LHCN-M2 (cell line): ENCODE measurements at regions not wholly inside any gene's neighbourhood (a gene's known extent, or its start where the extent isn't known, plus 50 kb on each side); places are given as distances from the start of the nearest gene placed in this dataset.
"Not testable (repeated sequence)": the region's sequence is repeated elsewhere in the genome, so short reads cannot be mapped to it uniquely, and the experiment has no call there.

Experiments used
- DNase-seq: peaks from one replicate; pipeline ENCODE4 v3.0.0-alpha.2; 2012; ENCODE audit warnings: low read depth

DNA sequence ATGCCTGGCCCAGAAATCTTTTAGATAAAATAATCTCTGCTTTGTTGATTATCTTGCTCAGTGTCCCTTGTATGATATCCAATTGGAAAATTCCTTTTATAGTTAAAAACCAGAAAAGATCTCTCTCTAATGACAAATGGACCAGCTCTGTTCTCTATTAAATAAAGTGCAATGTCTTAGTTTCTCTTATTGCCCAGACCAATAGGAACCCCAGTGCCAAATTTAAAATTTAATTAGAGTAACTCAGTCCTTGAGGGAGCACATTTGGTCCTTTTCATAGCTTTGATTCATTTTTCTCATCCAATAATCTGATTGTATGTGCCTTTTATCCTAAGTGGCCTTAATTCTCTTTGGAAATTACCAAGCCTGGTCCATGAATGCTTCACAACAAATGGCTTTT lies 158.9 kb upstream of the FOXK1 start:
- DNase-seq: no peak

DNA sequence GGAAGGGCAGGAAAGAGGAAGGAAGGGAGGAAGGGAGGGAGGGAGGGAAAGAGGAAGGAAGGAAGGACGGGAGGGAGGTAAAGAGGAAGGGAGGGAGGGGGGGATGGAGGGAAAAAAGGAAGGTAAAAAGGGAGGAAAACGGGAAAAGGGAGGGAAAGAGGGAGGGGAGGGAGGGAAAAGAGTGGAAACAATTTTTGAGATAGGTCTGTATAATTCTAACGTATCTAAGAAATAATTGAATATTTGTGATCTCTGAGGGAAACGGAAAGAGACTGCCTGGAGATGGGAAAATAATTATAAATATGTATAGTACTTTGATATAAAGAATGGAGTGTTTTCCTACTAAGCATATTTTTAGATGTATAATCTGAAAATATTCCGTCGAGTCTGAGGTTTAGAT lies 158.2 kb upstream of the FOXK1 start:
- DNase-seq: no peak

- DNase-seq: no peak
These were observed 156.2 kb upstream of the FOXK1 start for GRCh38 chr7:4525884-4526283.

GRCh38 chr7:4527988-4528636 lies 154.0 kb upstream of the FOXK1 start:
- peak; percentile 20 for DNase-seq

- DNase-seq: no peak
These were observed 150.9 kb upstream of the FOXK1 start for GRCh38 chr7:4531236-4531635.

DNA sequence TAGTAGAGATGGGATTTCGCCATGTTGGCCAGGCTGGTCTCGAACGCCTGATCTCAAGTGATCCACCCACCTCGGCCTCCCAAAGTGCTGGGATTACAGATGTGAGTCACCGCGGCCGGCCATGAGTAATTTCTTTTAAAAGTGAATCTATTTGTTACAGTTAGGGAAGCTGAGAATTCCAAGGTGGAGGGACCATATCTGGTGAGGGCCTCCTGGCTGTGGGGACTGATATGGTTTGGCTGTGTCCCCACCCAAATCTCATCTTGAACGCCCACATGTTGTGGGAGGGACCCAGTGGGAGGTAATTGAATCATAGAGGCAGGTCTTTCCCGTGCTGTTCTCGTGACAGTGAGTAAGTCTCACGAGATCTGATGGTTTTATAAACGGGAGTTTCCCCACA lies 148.8 kb upstream of the FOXK1 start:
- peak; percentile 12 for DNase-seq

- DNase-seq: no peak
These were observed 132.4 kb upstream of the FOXK1 start for GRCh38 chr7:4549681-4550080.

- no peak for DNase-seq
These were observed 132.0 kb upstream of the FOXK1 start for GRCh38 chr7:4550117-4550516.

DNA sequence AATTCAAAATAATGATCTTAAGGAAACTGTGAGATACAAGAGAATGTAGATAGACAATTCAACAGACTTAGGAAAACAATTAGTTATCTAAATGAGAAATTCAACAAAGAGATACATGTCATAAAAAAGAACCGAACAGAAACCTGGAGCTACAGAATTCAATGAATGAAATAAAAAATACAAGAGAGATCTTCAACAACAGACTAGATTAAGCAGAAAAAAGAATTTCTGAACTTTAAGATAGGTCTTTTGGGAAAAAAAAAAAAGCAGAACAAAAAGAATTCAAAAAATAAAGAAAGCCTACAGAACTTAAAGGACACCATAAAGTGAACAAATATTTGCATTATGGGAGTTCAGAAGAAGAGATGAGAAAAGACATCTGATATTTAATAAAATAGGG lies 129.1 kb upstream of the FOXK1 start:
- no peak for DNase-seq

- no peak for DNase-seq
These were observed 125.0 kb upstream of the FOXK1 start for GRCh38 chr7:4556868-4557793.

DNA sequence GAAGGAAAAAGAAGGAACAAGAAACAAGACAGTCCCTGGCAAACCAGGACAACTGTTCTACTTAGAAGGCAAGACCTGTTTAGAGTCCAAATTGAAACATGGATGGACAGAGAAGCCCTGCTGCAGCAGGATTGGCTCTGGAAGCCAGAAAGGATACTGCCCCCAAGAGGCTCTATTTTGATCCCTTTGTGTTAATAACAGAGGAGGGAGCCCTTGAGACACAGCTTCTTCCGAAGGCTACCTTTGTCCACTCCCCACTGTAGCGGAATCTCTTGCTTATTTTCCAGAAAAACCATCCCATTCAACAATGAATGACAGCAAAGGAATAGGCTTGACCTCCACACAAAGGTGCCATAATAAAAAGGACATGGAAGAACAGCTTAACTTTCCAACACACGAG lies 120.3 kb upstream of the FOXK1 start:
- peak; percentile 5 for DNase-seq

- no peak for DNase-seq
These were observed 115.4 kb upstream of the FOXK1 start for GRCh38 chr7:4566714-4567113.

DNA sequence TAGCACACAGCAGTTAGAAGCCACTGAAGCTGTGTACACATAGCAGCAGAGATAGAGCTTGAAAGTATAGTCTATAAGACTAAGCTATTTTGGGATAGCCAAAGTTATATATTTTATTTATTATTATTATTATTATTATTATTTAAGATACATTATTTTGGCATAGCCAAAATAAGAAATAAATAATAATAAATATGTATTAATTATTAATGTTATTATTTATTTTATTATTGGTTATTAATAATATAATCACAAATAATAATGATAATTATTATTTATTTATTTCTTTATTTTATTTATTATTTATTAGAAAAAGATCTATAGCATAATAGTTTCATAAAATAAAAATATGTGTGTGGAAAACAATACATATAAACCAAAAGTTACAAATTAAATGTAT lies 107.2 kb upstream of the FOXK1 start:
- no peak for DNase-seq

DNA sequence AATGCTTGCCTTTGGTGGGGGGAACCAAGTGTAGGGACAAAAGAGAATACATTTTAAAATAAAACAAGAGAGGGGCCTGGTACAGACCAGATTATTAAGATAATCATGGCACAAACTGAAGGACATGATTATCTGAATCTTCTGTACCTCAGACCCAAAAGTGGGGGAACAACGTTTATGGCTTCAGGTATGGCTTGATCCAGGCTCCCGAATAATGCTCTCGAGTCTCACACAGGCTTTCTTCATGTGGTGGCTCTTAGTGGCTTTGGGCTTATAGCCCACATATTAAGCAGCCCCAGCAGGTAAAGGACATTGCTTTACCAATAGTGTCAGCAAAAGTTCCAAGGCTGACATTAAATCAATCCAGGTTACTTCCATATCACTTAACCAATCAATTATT lies 106.8 kb upstream of the FOXK1 start:
- DNase-seq: no peak

DNA sequence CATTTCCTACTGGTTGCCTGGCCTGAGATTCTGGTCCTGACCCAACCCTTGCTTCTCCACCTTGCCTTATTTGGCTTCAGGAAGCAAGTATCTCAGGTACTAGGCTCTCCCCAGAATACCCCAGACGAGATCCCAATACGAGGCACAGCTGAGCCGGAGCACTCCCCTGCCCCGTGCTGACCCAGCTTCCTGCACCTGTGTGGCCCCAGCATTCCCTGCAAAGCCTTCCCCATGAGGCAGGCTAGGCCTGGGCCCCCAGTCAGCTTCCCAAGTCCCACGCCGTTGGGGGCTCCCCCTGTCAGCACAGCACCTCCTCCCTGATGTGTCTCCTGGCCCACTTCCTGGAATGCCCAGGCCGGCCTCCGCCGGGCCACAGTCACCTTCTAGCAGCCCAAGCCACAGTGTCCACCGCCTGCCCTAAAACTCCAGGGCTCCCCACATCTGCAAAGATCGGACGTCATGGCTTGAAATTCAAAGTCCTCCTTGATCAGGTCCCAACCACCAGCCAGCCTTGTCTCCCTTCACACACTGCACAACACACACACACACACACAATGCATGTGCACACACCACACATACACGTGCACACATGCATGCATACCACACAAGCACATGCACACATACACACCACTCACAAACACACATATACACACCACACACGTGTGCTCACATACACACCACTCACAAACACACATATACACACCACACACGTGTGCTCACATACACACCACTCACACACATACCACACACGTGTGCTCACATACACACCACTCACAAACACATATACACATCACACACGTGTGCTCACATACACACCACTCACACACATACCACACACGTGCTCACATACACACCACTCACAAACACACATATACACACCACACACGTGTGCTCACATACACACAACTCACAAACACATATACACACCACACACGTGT lies 78.9 kb upstream of the FOXK1 start:
- no peak for DNase-seq

DNA sequence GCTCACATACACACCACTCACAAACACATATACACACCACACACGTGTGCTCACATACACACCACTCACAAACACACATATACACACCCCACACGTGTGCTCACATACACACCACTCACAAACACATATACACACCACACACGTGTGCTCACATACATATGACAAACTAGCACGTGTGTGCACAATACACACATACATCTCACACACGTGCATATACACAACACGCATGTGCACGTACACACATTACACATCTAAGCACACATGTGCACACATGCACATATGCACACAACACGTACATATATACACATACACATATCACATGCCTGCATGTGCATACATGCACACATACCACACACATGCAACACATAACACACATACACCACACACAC lies 78.3 kb upstream of the FOXK1 start:
- DNase-seq: no peak

DNA sequence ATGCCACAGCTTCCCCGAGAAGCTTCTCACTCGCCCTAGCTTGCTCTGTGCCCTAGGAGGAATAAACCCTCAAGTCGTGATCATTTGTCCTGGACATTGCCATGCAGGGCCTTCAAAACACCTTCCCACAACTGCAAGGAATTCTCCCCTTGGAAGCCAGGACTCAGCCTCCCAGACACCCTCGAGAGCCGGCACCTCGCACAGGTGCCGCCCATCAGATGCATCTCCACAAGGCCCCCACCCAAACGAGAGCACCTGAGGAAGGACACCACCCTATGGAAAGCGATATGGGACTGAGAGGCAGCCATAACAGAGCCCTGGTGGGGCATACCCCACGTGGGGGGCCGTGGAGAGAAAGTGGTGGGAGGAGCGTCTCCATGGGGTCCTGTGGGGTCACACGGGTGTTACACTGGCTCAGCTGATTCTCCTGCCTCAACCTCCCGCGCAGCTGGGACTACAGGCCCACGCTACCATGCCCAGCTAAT lies 77.6 kb upstream of the FOXK1 start:
- DNase-seq: no peak

- DNase-seq: no peak
These were observed 75.3 kb upstream of the FOXK1 start for GRCh38 chr7:4606797-4607196.

- DNase-seq: no peak
These were observed 74.8 kb upstream of the FOXK1 start for GRCh38 chr7:4607311-4607729.

DNA sequence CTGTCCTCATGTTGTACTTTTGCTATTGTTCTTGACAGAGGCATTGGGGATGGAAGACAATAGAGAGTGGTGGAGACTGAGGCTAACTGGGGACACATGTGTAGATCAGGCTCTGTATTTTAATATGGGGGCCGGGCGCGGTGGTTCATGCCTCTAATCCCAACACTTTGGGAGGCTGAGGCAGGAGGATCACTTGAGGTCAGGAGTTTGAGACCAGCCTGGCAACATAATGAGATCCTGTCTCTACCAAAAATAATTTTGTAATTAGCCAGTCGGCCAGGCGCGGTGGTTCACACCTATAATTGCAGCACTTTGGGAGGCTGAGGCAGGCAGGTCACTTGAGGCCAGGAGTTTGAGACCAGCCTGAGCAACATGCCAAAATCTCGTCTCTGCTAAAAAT lies 72.5 kb upstream of the FOXK1 start:
- DNase-seq: not testable (repeated sequence)

- peak; percentile 66 for DNase-seq
These were observed 71.2 kb upstream of the FOXK1 start for GRCh38 chr7:4610768-4611467.
